HepG2 (cell line): ENCODE measurements at regions not wholly inside any gene's neighbourhood (a gene's known extent, or its start where the extent isn't known, plus 50 kb on each side); places are given as distances from the start of the nearest gene placed in this dataset.

ENCODE experiments used
- ATAC-seq: fragments of 200-7000 bp; cut with Tn5 transposase; 3 replicates; pipeline ENCODE4 v1.9.1; 2020; ENCODE audit warnings: mild to moderate bottlenecking, moderate library complexity
- BruUV-seq: library from RNA; stranded (reverse); fragments of 400-500 nt; replicated peaks from 2 replicates; lab custom pipeline; 2021; lab: Mats Ljungman, UMichigan
- CTCF ChIA-PET: fragments of 300-600 bp; formaldehyde crosslinking; extraction: SDS; loops from one replicate; lab custom pipeline; 2021; ENCODE audit warnings: low total read pairs, inconsistent platforms, low intra/inter-chr PET ratio; lab: Yijun Ruan, JAX
- POLR2A ChIA-PET: fragments of 350-600 bp; sonication (Branson Sonifier 250); formaldehyde crosslinking; loops from one replicate; lab custom pipeline; 2020; ENCODE audit warnings: antibody characterized with exemption, inconsistent platforms; lab: Yijun Ruan, JAX
- DNase-seq: peaks from one replicate; pipeline ENCODE4 v3.0.0-alpha.2; 2015; ENCODE audit warnings: low spot score
- FAIRE-seq: peaks from 3 replicates; lab custom pipeline; 2011; peaks lifted over from hg19 to GRCh38; lab: Jason Lieb, UNC
- H2AFZ ChIP-seq: one replicate; pipeline ENCODE4 v1.6.1; 2011; ENCODE audit warnings: low read length, inconsistent platforms
- H3K27ac ChIP-seq: fragments of 300-600 bp; 3 replicates; pipeline ENCODE4 v1.8.0; 2011; ENCODE audit warnings: mixed run types, mild to moderate bottlenecking, mixed read lengths, low read length, inconsistent platforms; ENCODE audit not compliant: insufficient read depth; ENCODE audit errors: extremely low read length
- H3K27me3 ChIP-seq, 2 experiments: fragments of 200-600 bp in 1 of 2; 2 replicates in 1 of 2; 3 replicates in 1 of 2; pipeline versions ENCODE4 v1.6.0 to v1.8.0; 2011; ENCODE audit warnings: low read length in 2 of 2, mild to moderate bottlenecking in 2 of 2, moderate library complexity in 2 of 2, inconsistent platforms in 1 of 2; ENCODE audit not compliant: insufficient read depth in 2 of 2, control insufficient read depth in 1 of 2
- H3K36me3 ChIP-seq, 2 experiments: fragments of 200-600 bp in 1 of 2; replicated peaks in 1 of 2; 2 replicates in 1 of 2; 3 replicates in 1 of 2; pipeline versions ENCODE4 v1.5.1 to v1.8.0; 2011; ENCODE audit warnings: low read length in 2 of 2, inconsistent platforms in 1 of 2; ENCODE audit not compliant: insufficient read depth in 2 of 2, control insufficient read depth in 1 of 2
- H3K4me1 ChIP-seq: 2 replicates; pipeline ENCODE4 v1.5.1; 2012; ENCODE audit warnings: low read length, inconsistent platforms; ENCODE audit not compliant: insufficient read depth
- H3K4me2 ChIP-seq: 2 replicates; pipeline ENCODE4 v1.6.0; 2011; ENCODE audit warnings: low read depth, low read length, inconsistent platforms
- H3K4me3 ChIP-seq, 3 experiments: fragments of 200-600 bp in 1 of 3; sonication (generic), shearing (Covaris generic) in 1 of 3; replicated peaks in 1 of 3; 2 replicates each; pipeline ENCODE4 v1.5.1; 2011 to 2016; ENCODE audit warnings: low read length in 3 of 3, inconsistent platforms in 2 of 3, low read depth in 2 of 3, mild to moderate bottlenecking in 2 of 3, control low read depth in 1 of 3, mixed read lengths in 1 of 3; ENCODE audit not compliant: insufficient read depth in 1 of 3
- H3K79me2 ChIP-seq: one replicate; pipeline ENCODE4 v1.6.1; 2011; ENCODE audit warnings: low read length, inconsistent platforms; ENCODE audit not compliant: insufficient read depth
- H3K9ac ChIP-seq: 2 replicates; pipeline ENCODE4 v1.6.0; 2011; ENCODE audit warnings: mild to moderate bottlenecking, low read depth, low read length, inconsistent platforms; ENCODE audit not compliant: insufficient read depth
- H3K9me3 ChIP-seq: 2 replicates; pipeline ENCODE4 v1.5.1; 2012; ENCODE audit warnings: mild to moderate bottlenecking, low read length
- H4K20me1 ChIP-seq: 2 replicates; pipeline ENCODE4 v1.6.0; 2011; ENCODE audit warnings: inconsistent platforms, mild to moderate bottlenecking, low read length, moderate library complexity; ENCODE audit not compliant: insufficient read depth
- ARID2 ChIP-seq: sonication (generic); formaldehyde crosslinking; IDR thresholded peaks from 2 replicates; pipeline ENCODE4 v1.8.1; 2022; ENCODE audit warnings: mild to moderate bottlenecking, missing genetic modification reagents, borderline replicate concordance
- DR1 ChIP-seq: sonication (generic); formaldehyde crosslinking; IDR thresholded peaks from 2 replicates; pipeline ENCODE4 v1.8.0; 2021; ENCODE audit warnings: mild to moderate bottlenecking, missing genetic modification reagents, inconsistent platforms
- MED1 ChIP-seq: sonication (generic); formaldehyde crosslinking; IDR thresholded peaks from 2 replicates; pipeline ENCODE4 v1.4.0; 2020; ENCODE audit warnings: missing genetic modification reagents
- NAIF1 ChIP-seq: sonication (generic); formaldehyde crosslinking; IDR thresholded peaks from 2 replicates; pipeline ENCODE4 v1.5.0; 2020; ENCODE audit warnings: mild to moderate bottlenecking, missing genetic modification reagents, borderline replicate concordance
- NFATC3 ChIP-seq: sonication (generic); formaldehyde crosslinking; IDR thresholded peaks from 2 replicates; pipeline ENCODE4 v1.5.1; 2020; ENCODE audit warnings: mild to moderate bottlenecking, missing genetic modification reagents
- PHF20 ChIP-seq: sonication (generic); formaldehyde crosslinking; IDR thresholded peaks from 2 replicates; pipeline ENCODE4 v1.5.0; 2020; ENCODE audit warnings: mild to moderate bottlenecking, missing genetic modification reagents
- RAD21 ChIP-seq: fragments of 450-650 bp; formaldehyde crosslinking; IDR thresholded peaks from 2 replicates; pipeline ENCODE4 v1.5.0; 2020; ENCODE audit warnings: mild to moderate bottlenecking
- SMC3 ChIP-seq: IDR thresholded peaks from 2 replicates; pipeline ENCODE4 v1.6.1; 2011; ENCODE audit warnings: low read length, improper control_type of control experiment
- STAG1 ChIP-seq: sonication (generic); formaldehyde crosslinking; IDR thresholded peaks from 2 replicates; pipeline ENCODE4 v1.4.0; 2020; ENCODE audit warnings: missing genetic modification reagents
- ZNF33A ChIP-seq: sonication (generic); formaldehyde crosslinking; IDR thresholded peaks from 2 replicates; pipeline ENCODE4 v1.5.1; 2020; ENCODE audit warnings: missing genetic modification reagents, mild to moderate bottlenecking, moderate library complexity, borderline replicate concordance
- WGBS: methylation state at CpG from one replicate; pipeline ENCODE4 v1.1.6; 2017; ENCODE audit warnings: low lambda C conversion rate; 5-methylcytosine and 5-hydroxymethylcytosine counted together
- in situ Hi-C: cut with HindIII; loops from 2 replicates; pipeline ENCODE4 v1.10.0; 2017; ENCODE audit warnings: low pct_unique_long_range_greater_than_20kb; ENCODE audit not compliant: extremely low pct_ligation_motif_present
- intact Hi-C: fragments of 100-400 bp; cut with micrococcal nuclease; formaldehyde crosslinking; loops from one replicate; pipeline ENCODE4 v1.10.0; 2022; ENCODE audit not compliant: unreplicated experiment
- TF ChIP-seq, protein P1 (sequence below): sonication (generic); formaldehyde crosslinking; IDR thresholded peaks from 2 replicates; pipeline ENCODE4 v1.4.0; 2020; ENCODE audit warnings: mild to moderate bottlenecking, missing genetic modification reagents
- TF ChIP-seq, protein P2 (sequence below): sonication (generic); formaldehyde crosslinking; IDR thresholded peaks from 2 replicates; pipeline ENCODE4 v1.4.0; 2020; ENCODE audit warnings: missing genetic modification reagents
- TF ChIP-seq, protein P3 (sequence below): sonication (generic); formaldehyde crosslinking; conservative IDR thresholded peaks from 2 replicates; pipeline ENCODE4 v1.8.0; 2022; ENCODE audit warnings: mild to moderate bottlenecking, moderate library complexity, missing genetic modification reagents
- TF ChIP-seq, protein P4 (sequence below): sonication (generic); formaldehyde crosslinking; IDR thresholded peaks from 2 replicates; pipeline ENCODE4 v1.5.1; 2020; ENCODE audit warnings: mild to moderate bottlenecking, missing genetic modification reagents, moderate library complexity

DNA sequence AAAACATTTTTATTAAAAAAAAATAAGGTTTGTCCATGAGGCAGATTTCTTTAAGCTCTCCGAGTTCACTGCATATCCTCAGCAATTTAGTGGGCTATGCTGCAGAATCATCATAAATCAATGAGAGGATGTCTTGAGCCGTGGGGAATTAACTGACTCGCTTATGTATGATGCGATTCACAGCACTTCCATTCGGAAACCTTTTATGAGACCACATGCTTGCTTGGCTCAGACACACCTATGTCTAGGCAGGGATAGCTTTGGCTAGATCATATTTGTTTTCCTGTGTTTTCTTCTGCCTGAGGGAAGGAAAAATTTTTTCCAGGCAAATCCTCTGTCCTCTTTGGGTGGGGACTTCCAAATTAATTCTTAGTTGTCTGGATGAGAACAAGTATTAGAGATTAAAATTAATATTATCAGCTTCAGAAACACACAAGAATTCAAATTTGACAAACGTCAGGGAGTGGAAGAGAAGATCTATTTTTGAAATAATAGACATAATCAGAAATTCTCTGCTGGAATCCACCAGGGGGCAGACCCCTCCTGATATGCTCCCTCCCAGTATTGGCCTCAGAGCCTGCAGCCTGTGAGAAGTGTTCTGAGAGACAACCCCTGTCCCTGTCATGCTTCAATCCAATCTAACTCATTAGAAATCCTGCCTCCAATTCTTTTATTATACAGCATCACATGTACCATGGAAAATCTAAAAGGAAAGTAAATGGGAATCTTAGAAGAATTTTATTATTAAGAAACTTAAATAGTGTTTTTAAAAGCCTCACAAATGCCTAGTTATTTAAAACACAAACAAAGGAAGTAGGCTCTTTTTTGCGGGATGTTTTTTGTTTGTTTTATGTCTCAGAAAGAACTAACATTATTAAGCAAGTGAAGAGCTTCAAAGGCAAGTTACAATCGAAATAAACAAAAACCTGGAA, 345.1 kb upstream of the TACR3 start:
- no peaks in the 10 kb centered on the region for H4K20me1 ChIP-seq
- no peaks in the 10 kb centered on the region for H3K4me1 ChIP-seq
- no peaks in the 10 kb centered on the region for H3K79me2 ChIP-seq
- H3K27ac ChIP-seq = no peak overlapping the region
- ATAC-seq = peak; percentile 94
- intact Hi-C loops = loop anchor here (1.0 to 10.0 kb wide), 5 partner anchors 64 to 795 kb away; no protein-coding TSS in a partner anchor
- FAIRE-seq = peak; percentile 47
- no peak overlapping the region for H2AFZ ChIP-seq
- H3K27me3 ChIP-seq = no peaks in the 10 kb centered on the region
- no peak overlapping the region for H3K4me2 ChIP-seq
- no peak overlapping the region for H3K4me3 ChIP-seq
- DNase-seq = peak; percentile 39
- H3K9me3 ChIP-seq = no peaks in the 10 kb centered on the region
- BruUV-seq = no TSS peak
- H3K9ac ChIP-seq = no peak overlapping the region
- POLR2A ChIA-PET = no interaction called here
- CTCF ChIA-PET = interaction anchor here (1.5 kb wide), 1 partner anchor 796 kb away, joined by 14 read pairs; no protein-coding TSS in a partner anchor
- in situ Hi-C loops = loop anchor here (5.0 kb wide), 1 partner anchor 797 kb away; no protein-coding TSS in a partner anchor
- WGBS = 4% methylated on average over 6 of the region's 8 CpGs
- H3K36me3 ChIP-seq = no peaks in the 10 kb centered on the region
- TF ChIP-seq, protein P1, sequence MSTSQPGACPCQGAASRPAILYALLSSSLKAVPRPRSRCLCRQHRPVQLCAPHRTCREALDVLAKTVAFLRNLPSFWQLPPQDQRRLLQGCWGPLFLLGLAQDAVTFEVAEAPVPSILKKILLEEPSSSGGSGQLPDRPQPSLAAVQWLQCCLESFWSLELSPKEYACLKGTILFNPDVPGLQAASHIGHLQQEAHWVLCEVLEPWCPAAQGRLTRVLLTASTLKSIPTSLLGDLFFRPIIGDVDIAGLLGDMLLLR (CRISPR knock-in tag) = no peak
- TF ChIP-seq DR1 (CRISPR knock-in tag) = no peak
- TF ChIP-seq, protein P2, sequence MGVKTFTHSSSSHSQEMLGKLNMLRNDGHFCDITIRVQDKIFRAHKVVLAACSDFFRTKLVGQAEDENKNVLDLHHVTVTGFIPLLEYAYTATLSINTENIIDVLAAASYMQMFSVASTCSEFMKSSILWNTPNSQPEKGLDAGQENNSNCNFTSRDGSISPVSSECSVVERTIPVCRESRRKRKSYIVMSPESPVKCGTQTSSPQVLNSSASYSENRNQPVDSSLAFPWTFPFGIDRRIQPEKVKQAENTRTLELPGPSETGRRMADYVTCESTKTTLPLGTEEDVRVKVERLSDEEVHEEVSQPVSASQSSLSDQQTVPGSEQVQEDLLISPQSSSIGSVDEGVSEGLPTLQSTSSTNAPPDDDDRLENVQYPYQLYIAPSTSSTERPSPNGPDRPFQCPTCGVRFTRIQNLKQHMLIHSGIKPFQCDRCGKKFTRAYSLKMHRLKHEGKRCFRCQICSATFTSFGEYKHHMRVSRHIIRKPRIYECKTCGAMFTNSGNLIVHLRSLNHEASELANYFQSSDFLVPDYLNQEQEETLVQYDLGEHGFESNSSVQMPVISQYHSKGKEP (CRISPR knock-in tag) = no peak
- no peak for TF ChIP-seq MED1 (CRISPR knock-in tag)
- TF ChIP-seq SMC3 = peak; percentile 85
- no peak for TF ChIP-seq NFATC3 (CRISPR knock-in tag)
- TF ChIP-seq PHF20 (CRISPR knock-in tag) = no peak
- no peak for TF ChIP-seq ZNF33A
- peak; percentile 80 for TF ChIP-seq STAG1 (CRISPR knock-in tag)
- no peak for TF ChIP-seq NAIF1 (CRISPR knock-in tag)
- TF ChIP-seq, protein P3, sequence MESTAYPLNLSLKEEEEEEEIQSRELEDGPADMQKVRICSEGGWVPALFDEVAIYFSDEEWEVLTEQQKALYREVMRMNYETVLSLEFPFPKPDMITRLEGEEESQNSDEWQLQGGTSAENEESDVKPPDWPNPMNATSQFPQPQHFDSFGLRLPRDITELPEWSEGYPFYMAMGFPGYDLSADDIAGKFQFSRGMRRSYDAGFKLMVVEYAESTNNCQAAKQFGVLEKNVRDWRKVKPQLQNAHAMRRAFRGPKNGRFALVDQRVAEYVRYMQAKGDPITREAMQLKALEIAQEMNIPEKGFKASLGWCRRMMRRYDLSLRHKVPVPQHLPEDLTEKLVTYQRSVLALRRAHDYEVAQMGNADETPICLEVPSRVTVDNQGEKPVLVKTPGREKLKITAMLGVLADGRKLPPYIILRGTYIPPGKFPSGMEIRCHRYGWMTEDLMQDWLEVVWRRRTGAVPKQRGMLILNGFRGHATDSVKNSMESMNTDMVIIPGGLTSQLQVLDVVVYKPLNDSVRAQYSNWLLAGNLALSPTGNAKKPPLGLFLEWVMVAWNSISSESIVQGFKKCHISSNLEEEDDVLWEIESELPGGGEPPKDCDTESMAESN (CRISPR knock-in tag) = no peak
- peak; percentile 56 for TF ChIP-seq RAD21 (CRISPR knock-in tag)
- no peak for TF ChIP-seq ARID2 (CRISPR knock-in tag)
- TF ChIP-seq, protein P4, sequence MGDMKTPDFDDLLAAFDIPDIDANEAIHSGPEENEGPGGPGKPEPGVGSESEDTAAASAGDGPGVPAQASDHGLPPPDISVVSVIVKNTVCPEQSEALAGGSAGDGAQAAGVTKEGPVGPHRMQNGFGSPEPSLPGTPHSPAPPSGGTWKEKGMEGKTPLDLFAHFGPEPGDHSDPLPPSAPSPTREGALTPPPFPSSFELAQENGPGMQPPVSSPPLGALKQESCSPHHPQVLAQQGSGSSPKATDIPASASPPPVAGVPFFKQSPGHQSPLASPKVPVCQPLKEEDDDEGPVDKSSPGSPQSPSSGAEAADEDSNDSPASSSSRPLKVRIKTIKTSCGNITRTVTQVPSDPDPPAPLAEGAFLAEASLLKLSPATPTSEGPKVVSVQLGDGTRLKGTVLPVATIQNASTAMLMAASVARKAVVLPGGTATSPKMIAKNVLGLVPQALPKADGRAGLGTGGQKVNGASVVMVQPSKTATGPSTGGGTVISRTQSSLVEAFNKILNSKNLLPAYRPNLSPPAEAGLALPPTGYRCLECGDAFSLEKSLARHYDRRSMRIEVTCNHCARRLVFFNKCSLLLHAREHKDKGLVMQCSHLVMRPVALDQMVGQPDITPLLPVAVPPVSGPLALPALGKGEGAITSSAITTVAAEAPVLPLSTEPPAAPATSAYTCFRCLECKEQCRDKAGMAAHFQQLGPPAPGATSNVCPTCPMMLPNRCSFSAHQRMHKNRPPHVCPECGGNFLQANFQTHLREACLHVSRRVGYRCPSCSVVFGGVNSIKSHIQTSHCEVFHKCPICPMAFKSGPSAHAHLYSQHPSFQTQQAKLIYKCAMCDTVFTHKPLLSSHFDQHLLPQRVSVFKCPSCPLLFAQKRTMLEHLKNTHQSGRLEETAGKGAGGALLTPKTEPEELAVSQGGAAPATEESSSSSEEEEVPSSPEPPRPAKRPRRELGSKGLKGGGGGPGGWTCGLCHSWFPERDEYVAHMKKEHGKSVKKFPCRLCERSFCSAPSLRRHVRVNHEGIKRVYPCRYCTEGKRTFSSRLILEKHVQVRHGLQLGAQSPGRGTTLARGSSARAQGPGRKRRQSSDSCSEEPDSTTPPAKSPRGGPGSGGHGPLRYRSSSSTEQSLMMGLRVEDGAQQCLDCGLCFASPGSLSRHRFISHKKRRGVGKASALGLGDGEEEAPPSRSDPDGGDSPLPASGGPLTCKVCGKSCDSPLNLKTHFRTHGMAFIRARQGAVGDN = no peak
